Fibroblast of skin of left quadriceps (primary cell): ENCODE measurements at regions not wholly inside any gene's neighbourhood (a gene's known extent, or its start where the extent isn't known, plus 50 kb on each side); places are given as distances from the start of the nearest gene placed in this dataset.

ENCODE experiments used
- DNase-seq, 2 experiments: peaks; one replicate each; pipeline ENCODE4 v3.0.0-alpha.2; 2013; ENCODE audit warnings: low read depth in 2 of 2

GRCh38 chr3:116767726-116768125, 58.1 kb downstream of the TUSC7 start:
- no peak for DNase-seq

DNA sequence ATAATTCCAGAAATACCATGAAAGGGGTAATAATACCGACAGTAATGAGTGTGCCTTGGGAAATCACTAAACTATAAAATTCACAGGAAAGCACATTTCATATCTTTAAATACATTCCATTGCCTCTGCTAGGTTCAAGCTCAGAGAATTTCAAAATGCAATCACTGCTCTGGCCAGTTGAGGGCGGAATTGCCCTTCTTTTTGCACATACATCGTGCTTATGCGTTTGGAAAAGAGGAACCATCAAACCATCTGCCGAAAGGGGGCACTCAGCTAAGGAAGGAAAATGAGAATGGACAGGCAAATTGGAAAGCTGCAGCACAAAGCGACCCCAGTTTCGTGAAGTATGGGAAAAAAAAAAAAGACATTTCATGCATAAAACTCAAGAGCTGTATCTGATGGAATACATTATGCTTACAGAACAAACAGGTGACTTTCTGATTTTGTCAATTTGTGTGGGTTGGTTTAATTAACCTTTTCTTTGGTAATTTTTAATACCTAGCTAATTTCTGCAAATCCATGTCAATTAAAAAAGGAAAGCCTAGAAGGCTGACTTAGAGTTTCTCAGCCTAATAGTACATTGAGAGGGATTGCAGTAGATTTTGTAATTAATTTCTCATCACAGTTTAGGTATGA, 61.4 kb downstream of the TUSC7 start:
- peak; percentile 54 to 56 for DNase-seq

DNA sequence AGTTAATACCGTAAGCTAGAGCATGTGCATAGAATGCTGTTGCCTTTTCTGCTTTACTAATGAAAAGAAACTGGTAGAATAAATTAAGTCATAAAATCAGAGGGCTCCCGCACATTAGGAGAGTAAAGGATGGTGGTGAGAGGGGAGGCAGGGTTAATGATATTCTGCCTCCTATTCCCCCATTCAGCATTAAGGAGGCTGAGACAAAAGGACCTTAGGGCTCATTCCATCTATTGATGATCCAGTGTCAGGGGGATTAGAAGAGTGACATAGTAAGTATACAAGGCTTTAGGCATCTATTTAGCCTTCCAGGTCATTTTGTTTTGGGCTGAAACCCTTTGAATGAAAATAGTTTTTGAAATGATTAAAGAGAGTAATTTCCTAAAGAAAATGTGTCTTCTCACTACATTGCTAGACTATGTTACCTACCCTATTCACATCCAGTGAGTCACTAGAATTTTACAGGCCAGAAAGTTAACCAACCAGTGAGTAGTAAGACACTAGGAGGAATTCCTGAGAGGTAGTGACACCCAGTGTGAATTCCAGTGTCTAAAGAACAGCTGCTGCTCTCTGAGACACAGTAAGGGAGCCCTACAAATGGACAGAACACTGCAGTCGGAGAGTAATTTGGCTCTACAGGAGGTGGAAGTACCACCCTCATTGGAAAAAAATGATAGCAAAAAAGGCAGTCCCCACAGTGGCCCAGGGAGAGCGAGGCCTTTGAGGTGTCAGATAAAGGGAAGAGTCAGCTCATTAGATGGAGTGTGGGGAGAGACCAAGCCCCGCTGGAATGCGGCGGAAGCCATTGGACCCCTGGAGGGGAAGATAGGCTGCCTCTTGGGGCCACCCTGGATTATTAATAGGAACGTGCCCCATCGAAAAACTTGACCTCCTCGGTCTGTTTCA, 67.6 kb downstream of the TUSC7 start:
- no peak for DNase-seq

DNA sequence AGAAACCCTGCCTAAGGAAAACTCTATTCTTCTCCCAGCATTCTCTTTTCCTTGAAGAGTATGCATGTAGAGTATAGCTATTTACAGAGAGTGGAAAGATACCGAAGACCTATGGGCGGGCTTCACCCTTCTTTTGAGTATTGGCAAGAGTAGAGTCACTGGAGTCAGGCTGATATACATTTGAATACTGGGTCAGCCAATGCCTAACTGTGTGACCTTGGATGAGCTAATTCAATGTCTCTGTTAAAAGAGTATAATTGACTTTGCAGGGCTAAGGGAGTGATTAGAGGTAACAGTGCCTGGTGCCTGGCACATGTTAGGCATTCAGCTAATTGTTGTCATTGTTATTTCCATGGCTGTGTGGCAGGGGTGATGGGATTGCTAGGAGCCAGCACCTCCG, 75.6 kb downstream of the TUSC7 start:
- DNase-seq = no peak

DNA sequence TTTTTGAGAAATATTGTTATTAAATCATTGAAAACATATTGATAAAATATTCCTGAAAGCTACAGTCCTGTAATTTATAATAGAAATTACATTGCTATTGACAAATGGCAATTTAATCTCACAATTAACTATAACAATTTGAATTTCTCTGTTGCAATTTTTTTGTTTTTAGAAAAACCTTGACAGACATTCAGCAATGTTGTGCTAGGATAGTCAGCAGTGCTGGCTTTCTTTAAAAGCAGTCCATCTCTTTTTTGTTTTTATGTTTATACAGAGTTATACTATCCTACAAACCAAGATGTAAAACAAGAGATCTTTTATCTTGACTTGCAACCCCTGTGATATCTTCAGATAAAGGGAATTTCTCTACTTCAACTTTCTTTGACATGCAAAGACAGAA, 93.1 kb downstream of the TUSC7 start:
- DNase-seq = no peak

GRCh38 chr3:116806351-116806750, 96.8 kb downstream of the TUSC7 start:
- no peak for DNase-seq

- DNase-seq = no peak
Observed at GRCh38 chr3:116808725-116809124, 99.1 kb downstream of the TUSC7 start.

GRCh38 chr3:116809208-116809607, 99.6 kb downstream of the TUSC7 start:
- DNase-seq = no peak

DNA sequence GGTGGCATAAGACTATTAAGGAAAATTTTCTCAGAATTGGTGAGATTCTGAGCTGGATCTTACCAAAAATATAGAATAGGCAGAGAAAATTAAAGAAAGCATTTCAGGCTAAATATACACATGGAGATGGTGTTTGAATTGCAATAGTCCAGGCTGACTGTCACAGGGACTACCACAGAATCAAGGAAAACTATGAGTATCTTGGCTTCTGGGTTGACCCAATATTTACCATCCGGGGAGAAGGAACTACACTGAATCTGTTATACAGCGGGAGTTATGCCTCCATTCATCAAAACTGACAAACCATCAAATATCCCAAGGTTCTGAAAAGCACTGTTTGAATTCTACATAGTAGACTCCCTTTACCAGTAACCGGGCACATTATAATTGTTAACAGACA, 102.2 kb downstream of the TUSC7 start:
- no peak for DNase-seq

- no peak for DNase-seq
Observed at GRCh38 chr3:116812949-116813348, 103.4 kb downstream of the TUSC7 start.

- DNase-seq = no peak
Observed at GRCh38 chr3:116815321-116815720, 105.7 kb downstream of the TUSC7 start.

- no peak for DNase-seq
Observed at GRCh38 chr3:116815831-116816588, 106.4 kb downstream of the TUSC7 start.

GRCh38 chr3:116821371-116821770, 111.8 kb downstream of the TUSC7 start:
- no peak for DNase-seq

DNA sequence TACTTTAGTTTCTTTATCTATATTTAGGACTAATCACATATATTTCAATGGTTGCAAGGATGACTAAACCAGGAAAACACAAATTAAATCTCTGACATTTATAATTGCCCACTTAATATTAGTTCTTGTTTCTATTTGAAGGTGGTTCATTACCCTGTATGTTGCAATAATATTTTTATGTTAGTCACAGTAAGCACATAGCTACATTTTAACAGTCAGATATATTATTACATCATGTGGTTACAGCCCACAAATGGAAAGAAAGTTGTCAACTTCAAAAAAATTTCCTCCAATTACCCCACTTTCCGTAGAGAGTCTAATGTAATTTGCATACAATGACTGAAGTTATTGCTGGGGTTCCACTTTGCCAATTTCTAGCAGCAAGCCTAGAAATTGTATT, 114.6 kb downstream of the TUSC7 start:
- DNase-seq = no peak

GRCh38 chr3:116833202-116833601, 123.6 kb downstream of the TUSC7 start:
- DNase-seq = no peak

DNA sequence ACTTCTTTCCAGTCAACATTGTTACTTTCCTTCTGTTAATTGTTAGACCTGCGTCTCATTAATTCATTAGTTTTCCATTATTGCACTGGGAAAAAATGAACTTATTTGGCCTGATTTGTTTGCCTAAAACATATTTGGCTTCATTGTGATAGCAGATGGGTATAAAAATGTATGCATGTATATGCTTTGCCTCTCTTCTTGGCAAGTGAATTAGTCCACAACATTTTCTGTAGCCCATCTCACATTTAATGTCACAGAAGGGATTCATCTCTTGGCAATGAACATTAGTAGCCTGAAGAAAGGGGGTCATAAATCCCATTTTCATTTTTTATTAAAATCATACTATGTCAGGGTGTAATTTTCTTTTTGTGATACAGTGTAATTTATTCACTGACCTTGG, 125.2 kb downstream of the TUSC7 start:
- no peak for DNase-seq

DNA sequence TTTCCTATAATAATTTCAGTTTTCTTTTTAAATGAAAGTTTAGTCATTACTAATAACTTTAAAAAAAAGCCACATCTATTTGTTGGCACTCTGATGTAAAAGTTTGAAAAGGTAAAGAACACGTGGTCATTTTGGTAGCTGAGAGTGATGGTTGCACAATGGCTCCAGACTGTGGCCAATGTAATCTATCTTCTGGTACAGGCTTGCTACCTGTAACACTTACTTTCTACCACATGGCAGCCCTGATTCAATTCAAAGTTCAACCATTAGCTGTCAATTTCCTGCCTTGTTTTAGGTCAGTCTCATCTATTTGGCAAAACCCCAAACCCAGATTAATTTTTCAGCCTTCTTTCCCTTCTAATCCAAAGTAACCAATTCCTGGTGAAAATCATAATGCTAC, 126.1 kb downstream of the TUSC7 start:
- DNase-seq = no peak

- DNase-seq = peak; percentile 52 to 56
Observed at GRCh38 chr3:116836286-116836685, 126.7 kb downstream of the TUSC7 start.

DNA sequence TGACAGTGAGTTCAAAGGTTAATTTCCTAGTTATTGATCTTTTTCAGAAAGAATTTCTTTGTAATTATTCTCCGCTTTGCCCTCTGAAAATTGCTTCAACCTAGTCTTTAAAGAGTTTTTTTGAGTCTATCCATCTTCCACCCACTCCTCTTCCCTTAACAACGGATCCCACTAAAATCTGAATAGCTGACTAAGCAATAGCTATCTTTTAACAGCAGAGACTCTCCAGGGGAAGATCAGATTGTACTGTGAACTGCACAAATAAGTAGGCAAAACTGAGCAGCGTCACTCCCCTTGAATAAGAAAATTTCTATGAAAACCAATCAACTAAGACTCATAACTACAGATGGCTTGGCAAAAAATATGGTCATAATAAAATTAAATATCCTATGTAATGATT, 127.9 kb downstream of the TUSC7 start:
- no peak for DNase-seq

DNA sequence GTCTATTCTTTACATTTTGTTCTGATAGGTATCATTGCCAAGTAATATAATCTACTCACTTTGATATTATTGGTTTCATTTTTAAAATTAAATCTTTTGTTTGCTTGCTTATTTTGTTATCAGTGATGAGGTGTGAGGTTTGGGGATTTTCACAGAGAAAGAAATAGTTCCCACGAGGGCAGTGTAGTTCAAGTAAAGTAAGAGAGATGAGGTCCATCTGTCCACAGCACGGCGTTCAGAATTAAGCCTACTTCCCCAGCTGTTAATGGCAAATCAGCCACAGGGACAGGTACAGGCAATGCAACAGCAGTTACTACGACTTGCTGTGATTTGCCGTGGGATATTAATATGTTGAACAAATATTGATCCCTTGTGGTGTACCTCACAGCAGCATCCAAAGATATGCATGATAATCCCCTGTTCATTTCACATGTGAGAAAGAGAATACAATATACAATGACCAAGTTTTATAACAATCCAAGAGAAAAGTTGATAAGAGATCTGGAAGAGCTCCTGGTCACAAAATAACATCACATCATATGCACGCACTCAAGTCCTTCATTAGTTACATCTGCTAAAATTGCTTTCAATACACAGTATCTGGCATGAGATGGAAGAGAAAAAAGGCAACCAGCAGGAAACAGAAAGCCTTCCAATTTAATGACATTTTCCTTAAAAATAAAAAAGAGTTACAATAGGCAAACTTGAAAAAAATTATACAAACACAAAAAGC, 131.6 kb downstream of the TUSC7 start:
- no peak for DNase-seq

DNA sequence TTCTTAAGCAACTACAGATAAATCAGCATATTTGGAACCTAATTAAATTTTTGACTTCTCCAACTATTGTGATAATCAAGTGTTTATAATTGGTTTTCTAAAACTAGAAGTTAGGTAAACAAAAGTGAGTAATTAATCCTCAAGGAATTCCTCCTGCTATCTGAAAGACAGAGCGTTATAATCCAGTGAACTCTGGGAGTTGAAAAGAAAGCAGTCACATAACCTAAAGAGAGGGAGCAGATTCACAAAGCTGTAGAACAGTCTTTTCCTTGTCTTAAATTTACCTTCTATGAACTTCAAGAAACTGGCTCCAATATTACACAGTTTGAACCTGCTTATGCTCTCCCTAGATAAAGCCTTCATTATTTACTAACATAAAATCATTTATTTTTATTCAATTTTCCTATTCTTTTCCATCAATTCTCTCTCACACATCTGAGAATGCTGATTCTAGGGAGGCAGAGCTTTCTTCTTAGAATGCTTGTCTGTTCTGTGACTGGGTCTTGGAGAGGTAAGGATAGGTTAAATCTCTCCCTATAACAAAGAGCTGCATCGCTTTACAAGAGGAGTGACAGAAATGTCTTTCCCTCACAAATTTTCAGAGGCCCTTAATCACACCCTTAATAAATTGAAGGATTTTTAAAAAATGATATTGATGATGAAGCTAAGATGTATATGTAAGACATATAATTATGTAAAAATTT, 132.8 kb downstream of the TUSC7 start:
- DNase-seq = no peak
